PFSK-1 (cell line): ENCODE measurements at regions not wholly inside any gene's neighbourhood (a gene's known extent, or its start where the extent isn't known, plus 50 kb on each side); places are given as distances from the start of the nearest gene placed in this dataset.

Source experiments
- FOXP2 ChIP-seq: optimal IDR thresholded peaks from 2 replicates; pipeline ENCODE3; 2011; ENCODE audit warnings: borderline replicate concordance, control low read depth, inconsistent platforms; ENCODE audit not compliant: insufficient read depth; ENCODE audit errors: extremely low read length, extremely low read depth
- POLR2AphosphoS5 ChIP-seq: IDR thresholded peaks from 2 replicates; pipeline ENCODE4 v1.6.1; 2012; ENCODE audit warnings: low read depth, mild to moderate bottlenecking, control low read depth, low read length, moderate library complexity

DNA sequence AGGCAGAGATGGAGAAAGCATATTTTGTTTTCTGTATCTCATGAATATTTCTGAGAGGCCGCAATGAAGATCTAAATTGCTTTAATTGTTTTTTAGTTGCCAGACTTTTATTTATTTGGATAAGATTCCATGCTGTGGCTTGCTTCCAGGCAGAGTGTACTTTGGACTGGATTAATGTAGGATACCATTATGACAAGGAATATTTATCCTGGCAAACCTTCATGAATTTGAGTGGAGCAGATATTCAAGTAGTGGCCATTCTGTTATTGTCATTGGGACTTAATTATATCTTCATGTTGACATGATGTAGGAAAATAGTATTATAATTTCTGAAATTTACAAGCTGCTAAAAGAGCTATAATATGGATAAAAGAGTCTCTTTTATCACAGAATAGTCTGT, 182.9 kb downstream of the C4orf33 start:
- no peak for TF ChIP-seq FOXP2
- TF ChIP-seq POLR2AphosphoS5, result no peak
